ENCODE measurements at regions not wholly inside any gene's neighbourhood (a gene's known extent, or its start where the extent isn't known, plus 50 kb on each side); places are given as distances from the start of the nearest gene placed in this dataset.

GRCh38 chrX:144916785-144917184 lies 330.5 kb upstream of the SPANXN1 start:
- ChIA-PET POLR2A (no interaction called here), CTCF (interaction anchor here (0.6 kb wide), 1 partner anchor 145 kb away, joined by 3 read pairs; no protein-coding TSS in a partner anchor)
- Histone ChIP-seq H3K27ac (ENCODE audit: low read depth, low read length) (no peak overlapping the region), H3K9me3 (ENCODE audit: control insufficient read depth in 2 of 3, low read length in 3 of 3) (no peaks in the 10 kb centered on the region), H3K4me1 (ENCODE audit: control insufficient read depth in 2 of 2, insufficient read depth in 2 of 2, low read length in 2 of 2) (no peaks in the 10 kb centered on the region), H3K36me3 (ENCODE audit: control insufficient read depth in 2 of 3, insufficient read depth in 3 of 3, low read length in 3 of 3) (no peaks in the 10 kb centered on the region), H3K4me3 (ENCODE audit: low read length) (no peak overlapping the region), H3K27me3 (ENCODE audit: control insufficient read depth in 2 of 2, insufficient read depth in 2 of 2, low read length in 2 of 2) (no peaks in the 10 kb centered on the region)
- no peaks in the 10 kb centered on the region for H3K4me1 Mint-ChIP-seq
- ATAC-seq (no peak), DNase-seq (no peak)
- intact Hi-C loops (cut with micrococcal nuclease): no loop called here
- H3K36me3 Mint-ChIP-seq: no peaks in the 10 kb centered on the region
- H3K4me3 Mint-ChIP-seq: no peak overlapping the region
- H3K27me3 Mint-ChIP-seq: no peaks in the 10 kb centered on the region
- H3K9me3 Mint-ChIP-seq: peaks cover 0 to 5% (median 1%) of the 10 kb centered on the region in 11 donors
- H3K27ac Mint-ChIP-seq: no peak overlapping the region

- H3K27me3 ChIP-seq (ENCODE audit: control insufficient read depth in 2 of 2, insufficient read depth in 2 of 2, low read length in 2 of 2): no peaks in the 10 kb centered on the region
- no peaks in the 10 kb centered on the region for H3K4me1 ChIP-seq (ENCODE audit: control insufficient read depth in 2 of 2, insufficient read depth in 2 of 2, low read length in 2 of 2)
- Mint-ChIP-seq H3K4me3 (no peak overlapping the region), H3K9me3 (peaks cover 0 to 5% (median 1%) of the 10 kb centered on the region in 11 donors), H3K27ac (no peak overlapping the region), H3K36me3 (no peaks in the 10 kb centered on the region), H3K27me3 (no peaks in the 10 kb centered on the region), H3K4me1 (no peaks in the 10 kb centered on the region)
- H3K4me3 ChIP-seq (ENCODE audit: low read length): no peak overlapping the region
- DNase-seq: no peak
- no peak overlapping the region for H3K27ac ChIP-seq (ENCODE audit: low read depth, low read length)
- H3K9me3 ChIP-seq (ENCODE audit: control insufficient read depth in 2 of 3, low read length in 3 of 3): no peaks in the 10 kb centered on the region
- ATAC-seq: no peak
- H3K36me3 ChIP-seq (ENCODE audit: control insufficient read depth in 2 of 3, insufficient read depth in 3 of 3, low read length in 3 of 3): no peaks in the 10 kb centered on the region
- POLR2A ChIA-PET: no interaction called here
- CTCF ChIA-PET: no interaction called here
- intact Hi-C loops (cut with micrococcal nuclease): no loop called here
Observed at GRCh38 chrX:144918936-144919335, 328.4 kb upstream of the SPANXN1 start.

GRCh38 chrX:144946666-144947065 lies 300.6 kb upstream of the SPANXN1 start:
- H3K9me3 ChIP-seq (ENCODE audit: control insufficient read depth in 2 of 3, low read length in 3 of 3): no peaks in the 10 kb centered on the region
- Mint-ChIP-seq H3K27me3 (no peaks in the 10 kb centered on the region), H3K9me3 (peaks cover 0 to 16% (median 4%) of the 10 kb centered on the region in 11 donors), H3K27ac (no peak overlapping the region), H3K4me3 (no peak overlapping the region), H3K4me1 (no peaks in the 10 kb centered on the region), H3K36me3 (no peaks in the 10 kb centered on the region)
- POLR2A ChIA-PET: no interaction called here
- no peak for ATAC-seq
- H3K4me3 ChIP-seq (ENCODE audit: low read length): no peak overlapping the region
- H3K36me3 ChIP-seq (ENCODE audit: control insufficient read depth in 2 of 3, insufficient read depth in 3 of 3, low read length in 3 of 3): no peaks in the 10 kb centered on the region
- H3K27ac ChIP-seq (ENCODE audit: low read depth, low read length): no peak overlapping the region
- intact Hi-C loops (cut with micrococcal nuclease): no loop called here
- H3K4me1 ChIP-seq (ENCODE audit: control insufficient read depth in 2 of 2, insufficient read depth in 2 of 2, low read length in 2 of 2): no peaks in the 10 kb centered on the region
- H3K27me3 ChIP-seq (ENCODE audit: control insufficient read depth in 2 of 2, insufficient read depth in 2 of 2, low read length in 2 of 2): no peaks in the 10 kb centered on the region
- CTCF ChIA-PET: no interaction called here
- DNase-seq: no peak

All from naive thymus-derived CD4-positive, alpha-beta T cell (primary cell).